HepG2 (cell line): ENCODE measurements at regions not wholly inside any gene's neighbourhood (a gene's known extent, or its start where the extent isn't known, plus 50 kb on each side); places are given as distances from the start of the nearest gene placed in this dataset.

Experiments used
- FOXO1 ChIP-seq: sonication (generic); formaldehyde crosslinking; IDR thresholded peaks from 2 replicates; pipeline ENCODE4 v1.4.0; 2020; ENCODE audit warnings: missing genetic modification reagents
- HMG20B ChIP-seq: conservative IDR thresholded peaks from 2 replicates; pipeline ENCODE4 v1.6.1; 2016; ENCODE audit warnings: missing genetic modification reagents, missing compliant biosample characterization
- HNRNPH1 ChIP-seq: fragments of 200-400 bp; formaldehyde crosslinking; optimal IDR thresholded peaks from 2 replicates; pipeline ENCODE3; 2017; ENCODE audit warnings: mild to moderate bottlenecking, low read depth, low read length
- KAT8 ChIP-seq: IDR thresholded peaks from 2 replicates; pipeline ENCODE4 v1.6.1; 2016; ENCODE audit warnings: missing genetic modification reagents, missing compliant biosample characterization
- MTA1 ChIP-seq: sonication (generic); formaldehyde crosslinking; IDR thresholded peaks from 2 replicates; pipeline ENCODE4 v1.4.0; 2020; ENCODE audit warnings: missing genetic modification reagents, mild to moderate bottlenecking, borderline replicate concordance
- NPAS2 ChIP-seq: sonication (generic); formaldehyde crosslinking; IDR thresholded peaks from 2 replicates; pipeline ENCODE4 v1.8.0; 2022; ENCODE audit warnings: mild to moderate bottlenecking, missing genetic modification reagents, borderline replicate concordance
- SNAI1 ChIP-seq: sonication (generic); formaldehyde crosslinking; IDR thresholded peaks from 2 replicates; pipeline ENCODE4 v1.5.0; 2020; ENCODE audit warnings: mild to moderate bottlenecking, missing genetic modification reagents, borderline replicate concordance
- SYNCRIP ChIP-seq: fragments of 200-400 bp; formaldehyde crosslinking; IDR thresholded peaks from 2 replicates; pipeline ENCODE4 v1.6.1; 2018; ENCODE audit warnings: mild to moderate bottlenecking, low read depth, low read length; ENCODE audit not compliant: insufficient read depth
- TBX2 ChIP-seq: sonication (generic); formaldehyde crosslinking; IDR thresholded peaks from 2 replicates; pipeline ENCODE4 v1.5.0; 2020; ENCODE audit warnings: missing genetic modification reagents, mild to moderate bottlenecking, borderline replicate concordance
- TEAD2 ChIP-seq: sonication (generic); formaldehyde crosslinking; IDR thresholded peaks from 2 replicates; pipeline ENCODE4 v1.9.0; 2021; ENCODE audit warnings: missing genetic modification reagents
- ZKSCAN8 ChIP-seq: IDR thresholded peaks from 2 replicates; pipeline ENCODE4 v1.6.1; 2016; ENCODE audit warnings: borderline replicate concordance, missing genetic modification reagents, missing compliant biosample characterization
- ZNF326 ChIP-seq: sonication (generic); formaldehyde crosslinking; IDR thresholded peaks from 2 replicates; pipeline ENCODE4 v1.4.0; 2020; ENCODE audit warnings: missing genetic modification reagents, borderline replicate concordance
- ZNF468 ChIP-seq: sonication (generic); formaldehyde crosslinking; IDR thresholded peaks from 2 replicates; pipeline ENCODE4 v1.8.0; 2022; ENCODE audit warnings: mild to moderate bottlenecking, moderate library complexity, missing genetic modification reagents
- ZNF501 ChIP-seq: sonication (generic); formaldehyde crosslinking; IDR thresholded peaks from 2 replicates; pipeline ENCODE4 v1.5.1; 2020; ENCODE audit warnings: mild to moderate bottlenecking, moderate library complexity, missing genetic modification reagents
- ZNF777 ChIP-seq: sonication (generic); formaldehyde crosslinking; IDR thresholded peaks from 2 replicates; pipeline ENCODE4 v1.4.0; 2020; ENCODE audit warnings: missing genetic modification reagents
- TF ChIP-seq, protein P1 (sequence below): sonication (generic); formaldehyde crosslinking; IDR thresholded peaks from 2 replicates; pipeline ENCODE4 v1.5.0; 2020; ENCODE audit warnings: mild to moderate bottlenecking, missing genetic modification reagents
- TF ChIP-seq, protein P2 (sequence below): sonication (generic); formaldehyde crosslinking; IDR thresholded peaks from 2 replicates; pipeline ENCODE4 v1.5.0; 2020; ENCODE audit warnings: mild to moderate bottlenecking, missing genetic modification reagents
- TF ChIP-seq, protein P3 (sequence below): sonication (generic); formaldehyde crosslinking; IDR thresholded peaks from 2 replicates; pipeline ENCODE4 v1.4.0; 2020; ENCODE audit warnings: low read depth, mild to moderate bottlenecking, missing genetic modification reagents
- TF ChIP-seq, protein P4 (sequence below): sonication (generic); formaldehyde crosslinking; IDR thresholded peaks from 2 replicates; pipeline ENCODE4 v1.5.1; 2020; ENCODE audit warnings: mild to moderate bottlenecking, missing genetic modification reagents, moderate library complexity
- TF ChIP-seq, protein P5 (sequence below): sonication (generic); formaldehyde crosslinking; IDR thresholded peaks from 2 replicates; pipeline ENCODE4 v1.4.0; 2020; ENCODE audit warnings: missing genetic modification reagents

DNA sequence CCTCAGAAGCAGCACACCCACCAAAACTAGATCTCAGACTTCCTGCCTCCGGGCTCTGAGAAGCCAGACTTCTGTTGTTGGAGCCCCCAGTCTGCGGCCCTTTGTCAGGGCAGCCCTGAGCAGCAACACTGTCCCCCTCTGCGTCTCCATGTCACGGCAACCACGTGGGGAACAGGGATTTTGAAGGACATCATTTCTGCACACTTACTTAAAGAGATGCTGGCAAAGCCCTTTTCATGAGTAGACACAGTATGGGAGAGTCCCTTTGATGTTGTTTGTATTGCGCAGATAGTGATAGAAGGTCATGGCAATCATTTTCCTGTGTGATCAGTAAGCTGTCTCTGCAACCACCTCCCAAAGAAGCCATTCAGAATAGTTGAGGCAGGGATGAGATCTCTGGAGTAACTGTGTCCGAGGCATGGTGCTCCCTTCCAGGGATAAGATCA, 69.1 kb upstream of the ID2 start (continued):
- TF ChIP-seq, protein P1, sequence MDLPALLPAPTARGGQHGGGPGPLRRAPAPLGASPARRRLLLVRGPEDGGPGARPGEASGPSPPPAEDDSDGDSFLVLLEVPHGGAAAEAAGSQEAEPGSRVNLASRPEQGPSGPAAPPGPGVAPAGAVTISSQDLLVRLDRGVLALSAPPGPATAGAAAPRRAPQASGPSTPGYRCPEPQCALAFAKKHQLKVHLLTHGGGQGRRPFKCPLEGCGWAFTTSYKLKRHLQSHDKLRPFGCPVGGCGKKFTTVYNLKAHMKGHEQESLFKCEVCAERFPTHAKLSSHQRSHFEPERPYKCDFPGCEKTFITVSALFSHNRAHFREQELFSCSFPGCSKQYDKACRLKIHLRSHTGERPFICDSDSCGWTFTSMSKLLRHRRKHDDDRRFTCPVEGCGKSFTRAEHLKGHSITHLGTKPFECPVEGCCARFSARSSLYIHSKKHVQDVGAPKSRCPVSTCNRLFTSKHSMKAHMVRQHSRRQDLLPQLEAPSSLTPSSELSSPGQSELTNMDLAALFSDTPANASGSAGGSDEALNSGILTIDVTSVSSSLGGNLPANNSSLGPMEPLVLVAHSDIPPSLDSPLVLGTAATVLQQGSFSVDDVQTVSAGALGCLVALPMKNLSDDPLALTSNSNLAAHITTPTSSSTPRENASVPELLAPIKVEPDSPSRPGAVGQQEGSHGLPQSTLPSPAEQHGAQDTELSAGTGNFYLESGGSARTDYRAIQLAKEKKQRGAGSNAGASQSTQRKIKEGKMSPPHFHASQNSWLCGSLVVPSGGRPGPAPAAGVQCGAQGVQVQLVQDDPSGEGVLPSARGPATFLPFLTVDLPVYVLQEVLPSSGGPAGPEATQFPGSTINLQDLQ: no peak
- 0 out of 2 replicates have a peak, but pooled peaks have one; percentile 22 for TF ChIP-seq SNAI1 (CRISPR knock-in tag)
- TF ChIP-seq TBX2 (CRISPR knock-in tag): peak; percentile 75
- TF ChIP-seq, protein P2, sequence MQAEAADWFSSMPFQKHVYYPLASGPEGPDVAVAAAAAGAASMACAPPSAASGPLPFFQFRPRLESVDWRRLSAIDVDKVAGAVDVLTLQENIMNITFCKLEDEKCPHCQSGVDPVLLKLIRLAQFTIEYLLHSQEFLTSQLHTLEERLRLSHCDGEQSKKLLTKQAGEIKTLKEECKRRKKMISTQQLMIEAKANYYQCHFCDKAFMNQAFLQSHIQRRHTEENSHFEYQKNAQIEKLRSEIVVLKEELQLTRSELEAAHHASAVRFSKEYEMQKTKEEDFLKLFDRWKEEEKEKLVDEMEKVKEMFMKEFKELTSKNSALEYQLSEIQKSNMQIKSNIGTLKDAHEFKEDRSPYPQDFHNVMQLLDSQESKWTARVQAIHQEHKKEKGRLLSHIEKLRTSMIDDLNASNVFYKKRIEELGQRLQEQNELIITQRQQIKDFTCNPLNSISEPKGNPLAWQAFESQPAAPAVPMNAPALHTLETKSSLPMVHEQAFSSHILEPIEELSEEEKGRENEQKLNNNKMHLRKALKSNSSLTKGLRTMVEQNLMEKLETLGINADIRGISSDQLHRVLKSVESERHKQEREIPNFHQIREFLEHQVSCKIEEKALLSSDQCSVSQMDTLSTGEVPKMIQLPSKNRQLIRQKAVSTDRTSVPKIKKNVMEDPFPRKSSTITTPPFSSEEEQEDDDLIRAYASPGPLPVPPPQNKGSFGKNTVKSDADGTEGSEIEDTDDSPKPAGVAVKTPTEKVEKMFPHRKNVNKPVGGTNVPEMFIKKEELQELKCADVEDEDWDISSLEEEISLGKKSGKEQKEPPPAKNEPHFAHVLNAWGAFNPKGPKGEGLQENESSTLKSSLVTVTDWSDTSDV (CRISPR knock-in tag): no peak
- TF ChIP-seq MTA1 (CRISPR knock-in tag): peak; percentile 40; the same call in 1 of the 2 replicates
- 0 out of 2 replicates have a peak, but pooled peaks have one; percentile 24 for TF ChIP-seq ZNF777 (CRISPR knock-in tag)
- no peak for TF ChIP-seq FOXO1 (CRISPR knock-in tag)
- 0 out of 2 replicates have a peak, but pooled peaks have one; percentile 30 for TF ChIP-seq KAT8
- TF ChIP-seq, protein P3, sequence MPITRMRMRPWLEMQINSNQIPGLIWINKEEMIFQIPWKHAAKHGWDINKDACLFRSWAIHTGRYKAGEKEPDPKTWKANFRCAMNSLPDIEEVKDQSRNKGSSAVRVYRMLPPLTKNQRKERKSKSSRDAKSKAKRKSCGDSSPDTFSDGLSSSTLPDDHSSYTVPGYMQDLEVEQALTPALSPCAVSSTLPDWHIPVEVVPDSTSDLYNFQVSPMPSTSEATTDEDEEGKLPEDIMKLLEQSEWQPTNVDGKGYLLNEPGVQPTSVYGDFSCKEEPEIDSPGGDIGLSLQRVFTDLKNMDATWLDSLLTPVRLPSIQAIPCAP: no peak
- TF ChIP-seq HNRNPH1: no peak
- TF ChIP-seq HMG20B (CRISPR knock-in tag): peak; percentile 67
- TF ChIP-seq SYNCRIP: no peak
- TF ChIP-seq, protein P4, sequence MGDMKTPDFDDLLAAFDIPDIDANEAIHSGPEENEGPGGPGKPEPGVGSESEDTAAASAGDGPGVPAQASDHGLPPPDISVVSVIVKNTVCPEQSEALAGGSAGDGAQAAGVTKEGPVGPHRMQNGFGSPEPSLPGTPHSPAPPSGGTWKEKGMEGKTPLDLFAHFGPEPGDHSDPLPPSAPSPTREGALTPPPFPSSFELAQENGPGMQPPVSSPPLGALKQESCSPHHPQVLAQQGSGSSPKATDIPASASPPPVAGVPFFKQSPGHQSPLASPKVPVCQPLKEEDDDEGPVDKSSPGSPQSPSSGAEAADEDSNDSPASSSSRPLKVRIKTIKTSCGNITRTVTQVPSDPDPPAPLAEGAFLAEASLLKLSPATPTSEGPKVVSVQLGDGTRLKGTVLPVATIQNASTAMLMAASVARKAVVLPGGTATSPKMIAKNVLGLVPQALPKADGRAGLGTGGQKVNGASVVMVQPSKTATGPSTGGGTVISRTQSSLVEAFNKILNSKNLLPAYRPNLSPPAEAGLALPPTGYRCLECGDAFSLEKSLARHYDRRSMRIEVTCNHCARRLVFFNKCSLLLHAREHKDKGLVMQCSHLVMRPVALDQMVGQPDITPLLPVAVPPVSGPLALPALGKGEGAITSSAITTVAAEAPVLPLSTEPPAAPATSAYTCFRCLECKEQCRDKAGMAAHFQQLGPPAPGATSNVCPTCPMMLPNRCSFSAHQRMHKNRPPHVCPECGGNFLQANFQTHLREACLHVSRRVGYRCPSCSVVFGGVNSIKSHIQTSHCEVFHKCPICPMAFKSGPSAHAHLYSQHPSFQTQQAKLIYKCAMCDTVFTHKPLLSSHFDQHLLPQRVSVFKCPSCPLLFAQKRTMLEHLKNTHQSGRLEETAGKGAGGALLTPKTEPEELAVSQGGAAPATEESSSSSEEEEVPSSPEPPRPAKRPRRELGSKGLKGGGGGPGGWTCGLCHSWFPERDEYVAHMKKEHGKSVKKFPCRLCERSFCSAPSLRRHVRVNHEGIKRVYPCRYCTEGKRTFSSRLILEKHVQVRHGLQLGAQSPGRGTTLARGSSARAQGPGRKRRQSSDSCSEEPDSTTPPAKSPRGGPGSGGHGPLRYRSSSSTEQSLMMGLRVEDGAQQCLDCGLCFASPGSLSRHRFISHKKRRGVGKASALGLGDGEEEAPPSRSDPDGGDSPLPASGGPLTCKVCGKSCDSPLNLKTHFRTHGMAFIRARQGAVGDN (CRISPR knock-in tag): peak; percentile 81
- TF ChIP-seq TEAD2: no peak
- TF ChIP-seq ZNF501: no peak
- TF ChIP-seq ZNF326 (CRISPR knock-in tag): no peak
- TF ChIP-seq ZNF468 (CRISPR knock-in tag): no peak
- no peak for TF ChIP-seq NPAS2 (CRISPR knock-in tag)
- peak; percentile 46; the same call in 1 of the 2 replicates for TF ChIP-seq ZKSCAN8 (CRISPR knock-in tag)
- TF ChIP-seq, protein P5, sequence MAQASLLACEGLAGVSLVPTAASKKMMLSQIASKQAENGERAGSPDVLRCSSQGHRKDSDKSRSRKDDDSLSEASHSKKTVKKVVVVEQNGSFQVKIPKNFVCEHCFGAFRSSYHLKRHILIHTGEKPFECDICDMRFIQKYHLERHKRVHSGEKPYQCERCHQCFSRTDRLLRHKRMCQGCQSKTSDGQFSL (CRISPR knock-in tag): no peak
